ENCODE measurements at regions not wholly inside any gene's neighbourhood (a gene's known extent, or its start where the extent isn't known, plus 50 kb on each side); places are given as distances from the start of the nearest gene placed in this dataset.

DNA sequence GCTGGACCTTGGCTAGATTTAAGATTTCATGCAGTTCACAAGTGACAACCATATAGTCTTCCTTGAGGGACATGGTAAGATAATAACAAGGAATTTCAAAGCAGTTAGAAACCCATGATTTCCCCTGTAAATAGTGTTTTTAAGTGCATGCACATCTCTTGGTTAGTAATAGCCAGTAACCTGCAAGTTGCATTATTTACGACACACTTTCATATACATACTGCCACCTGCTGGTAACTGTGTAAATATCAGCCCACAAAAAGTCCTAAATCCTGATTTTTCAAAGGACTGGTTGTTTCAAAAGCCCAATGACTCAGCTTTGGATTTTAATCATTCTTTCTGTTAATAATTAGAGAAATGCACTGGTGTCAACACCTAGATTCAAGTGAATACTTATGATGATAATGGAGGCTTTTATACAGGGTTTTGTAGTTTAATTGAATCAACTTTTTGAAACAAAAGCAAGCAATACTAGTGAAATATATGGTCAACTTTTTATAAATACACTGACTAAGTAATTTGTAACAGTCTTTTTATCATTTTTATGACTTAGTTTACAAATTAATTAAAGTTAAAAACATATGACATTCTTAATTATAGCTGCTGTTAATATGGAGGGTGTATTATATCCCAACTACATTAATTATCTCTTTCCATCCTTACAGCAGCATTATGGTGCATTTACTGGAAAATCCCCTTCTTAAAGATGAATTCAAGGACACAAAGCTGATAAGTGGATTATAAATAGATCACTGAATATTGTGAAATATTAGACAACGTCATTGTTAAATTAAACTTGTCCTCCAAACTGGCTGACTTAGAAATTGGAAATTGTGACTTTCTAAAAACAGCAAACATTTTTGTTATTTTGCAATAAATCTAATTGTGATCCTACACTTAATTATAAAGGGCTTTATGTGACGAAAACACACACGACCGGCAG, 367.7 kb upstream of the SEMA3D start:
- no peak for DNase-seq

DNA sequence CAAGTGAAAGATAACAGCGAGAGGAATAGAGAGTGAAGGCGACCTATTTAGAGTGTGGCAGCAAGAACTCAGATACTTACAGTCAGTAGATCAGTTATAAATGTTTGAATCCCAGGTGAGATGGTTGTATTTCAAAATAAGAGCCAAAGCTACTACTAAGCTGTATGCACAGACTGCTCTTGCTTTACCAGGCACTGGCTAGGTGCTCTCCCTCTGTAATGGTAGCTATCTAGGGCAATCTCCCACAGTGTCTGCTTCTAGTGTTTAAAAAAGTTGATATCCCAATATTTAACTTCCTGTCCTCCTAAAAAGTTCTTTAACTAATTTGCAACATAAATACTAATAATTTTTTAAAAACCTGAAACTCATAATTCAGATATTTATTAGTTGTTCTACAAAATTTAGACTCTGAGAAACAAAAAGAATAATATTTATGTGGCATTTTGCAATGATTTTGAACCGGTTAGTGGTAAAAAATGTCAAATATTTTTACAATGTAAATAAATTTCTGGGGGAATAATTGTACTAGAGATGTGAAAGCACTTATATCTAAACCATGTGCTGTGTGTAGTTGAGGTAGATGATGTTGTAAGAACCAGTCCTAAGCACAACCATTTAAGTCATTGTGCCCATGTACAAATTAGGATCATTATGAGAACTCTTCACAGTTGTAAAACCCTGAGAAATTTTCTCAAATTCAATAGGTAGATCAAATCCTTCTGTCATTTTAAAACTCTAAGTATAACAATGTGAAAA, 349.3 kb upstream of the SEMA3D start:
- DNase-seq: no peak

DNA sequence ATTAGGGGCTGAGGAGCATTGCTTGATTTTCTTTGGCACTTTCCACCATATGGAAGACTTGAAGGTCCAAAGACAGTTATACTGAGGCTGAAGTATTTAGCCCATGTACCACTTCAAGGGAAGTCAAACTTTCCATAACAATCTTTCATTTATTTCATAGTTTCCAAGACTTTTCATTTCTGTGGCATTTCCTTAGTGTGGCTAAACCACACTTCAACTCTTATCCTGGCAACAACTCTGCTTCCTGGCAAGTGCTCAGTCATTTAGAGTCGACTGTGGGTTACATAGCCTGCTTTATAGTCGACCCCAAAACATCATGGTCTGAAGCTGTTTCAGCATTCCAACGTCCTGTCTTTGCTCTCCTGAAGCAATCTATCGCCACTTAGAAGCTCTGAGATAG, 343.0 kb upstream of the SEMA3D start:
- DNase-seq: no peak

DNA sequence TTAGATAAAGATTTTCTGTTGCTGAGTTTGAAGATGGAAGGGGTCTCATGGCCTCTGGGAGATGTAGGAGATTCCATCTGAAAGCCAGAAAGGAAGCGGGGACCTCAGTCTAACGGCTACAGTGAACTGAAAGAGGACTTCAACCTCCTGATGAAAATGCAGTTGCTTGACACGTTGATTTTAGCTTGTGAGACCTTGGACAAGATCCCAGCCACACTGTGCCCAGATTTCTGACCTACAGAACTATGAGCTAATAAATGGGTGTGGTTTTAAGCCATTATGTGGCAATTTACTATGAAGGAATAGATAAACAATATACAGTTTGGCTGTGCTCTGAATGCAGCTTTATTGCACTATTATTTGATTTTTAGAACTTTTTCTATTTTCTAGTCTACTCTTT, 342.3 kb upstream of the SEMA3D start:
- no peak for DNase-seq

DNA sequence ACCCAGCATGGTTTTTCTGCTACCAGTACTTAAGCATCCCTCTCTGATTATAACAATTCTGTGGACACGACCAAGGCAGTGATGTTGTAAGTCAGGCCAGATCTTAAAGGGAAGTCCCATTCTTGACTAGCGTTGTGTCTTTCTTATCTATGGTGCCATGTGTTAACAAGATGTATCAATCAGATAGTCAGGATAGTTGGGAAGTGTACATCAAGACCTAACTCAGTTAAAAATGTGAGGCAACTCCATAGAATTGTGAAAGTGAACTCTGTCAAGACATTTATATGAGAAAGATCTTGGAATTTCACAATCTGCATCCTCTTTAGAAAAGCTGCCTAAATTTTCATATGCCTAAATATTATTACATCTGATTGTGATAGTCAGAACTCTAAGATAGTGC, 341.7 kb upstream of the SEMA3D start:
- DNase-seq: no peak

DNA sequence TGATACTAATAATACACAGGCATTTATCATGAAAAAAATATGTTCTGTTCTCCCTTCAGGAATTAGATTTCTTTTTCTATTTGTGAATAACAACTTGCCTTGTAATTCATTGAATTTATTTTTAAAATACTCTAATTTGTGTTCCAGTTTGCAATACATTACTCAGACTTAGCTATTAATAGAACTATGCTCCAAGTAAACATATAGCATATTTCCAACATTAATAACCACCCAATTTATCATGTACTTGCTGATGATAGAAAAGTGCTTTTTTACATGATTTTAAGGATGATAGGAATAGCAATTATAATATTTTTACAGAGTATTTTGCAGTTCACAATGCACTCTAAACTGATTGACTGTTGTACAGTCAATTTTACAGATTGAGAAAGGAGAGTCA, 338.8 kb upstream of the SEMA3D start:
- no peak for DNase-seq

DNA sequence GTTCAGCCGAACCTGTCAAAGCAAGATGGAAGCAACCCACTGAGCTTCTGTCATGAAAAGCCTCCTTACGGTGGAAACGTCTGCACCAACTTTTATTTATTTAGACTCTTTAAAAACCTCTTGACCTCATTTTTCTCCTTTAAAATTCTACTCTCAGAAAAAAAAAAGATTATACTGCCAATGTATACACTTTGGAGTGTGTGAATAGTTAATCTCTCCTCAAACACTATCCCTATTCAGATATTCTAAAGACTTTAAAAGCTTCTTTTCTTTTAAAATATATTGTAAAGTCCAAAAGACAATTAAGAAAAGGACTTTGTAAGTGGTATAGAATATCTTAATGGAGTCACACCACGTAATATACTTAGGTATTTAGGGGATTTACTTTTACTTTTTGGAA, 335.2 kb upstream of the SEMA3D start:
- no peak for DNase-seq

DNA sequence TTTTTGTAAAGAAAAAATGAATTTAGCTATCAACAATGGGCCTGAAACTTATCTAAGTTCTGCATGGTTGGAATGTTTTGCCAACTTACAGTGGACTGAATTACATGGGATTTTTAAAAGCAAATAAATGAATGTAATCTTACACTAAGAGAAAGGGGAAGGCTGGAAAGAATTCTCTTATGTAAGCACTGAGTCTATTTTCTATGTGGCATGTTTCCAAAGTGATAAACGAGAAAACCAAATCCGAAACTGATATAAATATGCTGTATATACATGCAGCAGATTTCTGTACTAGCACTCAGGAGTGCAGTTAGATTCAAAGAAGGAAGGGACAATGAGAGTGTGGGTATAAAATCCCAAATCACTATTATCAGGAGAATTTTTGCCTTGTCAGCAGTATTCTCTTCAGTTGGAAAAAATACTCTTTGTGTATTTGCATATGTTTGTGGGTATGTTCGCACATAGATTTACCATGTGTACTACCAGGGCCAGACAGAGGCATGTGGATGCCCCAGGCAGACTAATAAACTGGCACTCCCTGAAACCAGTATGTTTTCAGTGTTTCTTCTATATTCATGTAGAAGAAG, 334.3 kb upstream of the SEMA3D start:
- no peak for DNase-seq

DNA sequence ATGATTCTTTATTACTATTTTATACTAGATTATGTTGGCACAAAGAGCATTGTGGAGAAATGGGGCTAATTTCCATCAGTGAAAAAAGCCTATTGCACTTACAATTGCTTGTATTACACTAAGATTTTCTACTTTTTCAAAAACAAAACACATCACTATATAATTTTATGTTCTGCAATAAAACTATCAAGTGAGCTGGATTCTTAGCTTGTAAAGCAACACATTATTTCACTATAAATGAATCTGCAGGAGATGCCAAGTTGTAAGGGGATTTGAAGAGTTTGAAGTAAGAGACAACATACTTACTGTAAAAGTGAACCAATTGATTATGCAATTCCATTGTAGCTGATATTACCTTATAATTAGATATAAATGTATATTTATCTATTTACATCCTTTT, 333.3 kb upstream of the SEMA3D start:
- no peak for DNase-seq

DNA sequence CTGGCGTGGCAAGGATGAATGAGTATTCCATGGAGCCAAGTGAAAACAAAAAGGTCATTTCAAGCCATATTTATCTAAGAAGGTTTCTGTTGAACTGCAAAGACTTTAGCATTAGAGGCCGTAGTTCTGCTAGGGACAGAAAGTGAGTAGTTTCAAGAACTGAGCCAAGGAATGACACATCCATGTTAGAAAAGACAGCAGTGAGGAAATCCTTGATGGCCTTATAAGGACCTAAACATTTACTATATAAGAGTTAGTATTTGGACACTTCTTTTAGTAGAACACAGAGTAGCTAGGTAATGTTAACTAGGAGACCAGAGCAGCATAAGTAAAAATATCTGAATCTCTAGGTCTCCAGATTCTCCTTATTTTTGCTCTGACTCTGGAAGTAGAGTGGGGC, 329.8 kb upstream of the SEMA3D start:
- no peak for DNase-seq

DNA sequence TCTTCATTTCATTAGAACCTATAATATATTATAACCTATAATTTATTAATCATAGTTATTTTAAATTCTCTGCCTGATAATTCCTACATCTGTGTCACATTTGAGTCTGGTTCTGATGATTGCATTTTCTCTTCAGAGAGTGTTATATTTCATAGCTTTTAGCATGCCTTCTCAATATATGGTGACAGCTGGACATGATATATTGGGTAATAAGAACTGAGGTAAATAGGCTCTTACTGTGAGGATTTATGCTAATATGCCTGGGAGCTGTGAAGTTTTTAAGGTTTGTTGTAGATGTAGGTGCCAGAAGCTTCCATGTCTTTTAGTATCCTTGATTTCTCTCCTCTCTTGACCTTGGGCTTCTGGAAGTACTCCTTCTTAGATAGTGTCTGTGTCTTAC, 325.9 kb upstream of the SEMA3D start:
- no peak for DNase-seq

DNA sequence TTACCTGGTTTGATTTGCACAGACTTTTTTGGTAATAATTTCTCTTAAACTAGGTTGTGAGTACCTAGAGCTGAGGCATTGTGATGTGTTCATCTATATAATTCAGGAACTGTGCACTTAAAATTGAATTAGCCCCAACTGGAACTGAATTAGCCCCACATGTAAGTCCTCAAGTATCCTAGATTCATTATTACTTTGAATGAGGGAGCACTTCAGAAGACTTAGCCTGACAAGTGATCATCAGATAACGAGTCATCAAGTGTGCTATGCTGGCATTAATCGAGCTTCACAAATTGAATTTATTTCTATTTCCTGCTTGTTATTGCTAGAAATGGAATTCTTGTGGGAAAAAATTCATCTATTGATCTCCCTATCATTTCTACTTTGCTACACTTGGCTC, 323.4 kb upstream of the SEMA3D start:
- DNase-seq: no peak

DNA sequence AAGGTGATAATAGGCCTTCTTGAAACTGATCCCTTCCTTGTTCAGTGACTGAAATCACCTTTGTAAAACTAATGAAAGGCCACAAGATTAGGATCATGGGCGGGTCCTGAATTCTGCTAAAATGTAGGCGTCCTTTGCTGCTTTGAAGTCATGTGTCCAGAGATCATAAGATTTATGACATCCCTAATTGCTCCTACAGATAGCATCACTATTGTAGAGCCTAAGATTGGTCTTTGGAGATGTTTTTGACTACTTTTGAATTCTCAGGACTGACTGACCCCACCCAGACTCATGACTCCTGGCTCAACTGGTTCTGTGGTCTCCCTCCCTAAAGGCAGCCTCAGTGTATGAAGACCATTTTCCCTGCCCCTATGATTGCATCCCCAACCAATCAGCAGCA, 322.6 kb upstream of the SEMA3D start:
- DNase-seq: no peak

DNA sequence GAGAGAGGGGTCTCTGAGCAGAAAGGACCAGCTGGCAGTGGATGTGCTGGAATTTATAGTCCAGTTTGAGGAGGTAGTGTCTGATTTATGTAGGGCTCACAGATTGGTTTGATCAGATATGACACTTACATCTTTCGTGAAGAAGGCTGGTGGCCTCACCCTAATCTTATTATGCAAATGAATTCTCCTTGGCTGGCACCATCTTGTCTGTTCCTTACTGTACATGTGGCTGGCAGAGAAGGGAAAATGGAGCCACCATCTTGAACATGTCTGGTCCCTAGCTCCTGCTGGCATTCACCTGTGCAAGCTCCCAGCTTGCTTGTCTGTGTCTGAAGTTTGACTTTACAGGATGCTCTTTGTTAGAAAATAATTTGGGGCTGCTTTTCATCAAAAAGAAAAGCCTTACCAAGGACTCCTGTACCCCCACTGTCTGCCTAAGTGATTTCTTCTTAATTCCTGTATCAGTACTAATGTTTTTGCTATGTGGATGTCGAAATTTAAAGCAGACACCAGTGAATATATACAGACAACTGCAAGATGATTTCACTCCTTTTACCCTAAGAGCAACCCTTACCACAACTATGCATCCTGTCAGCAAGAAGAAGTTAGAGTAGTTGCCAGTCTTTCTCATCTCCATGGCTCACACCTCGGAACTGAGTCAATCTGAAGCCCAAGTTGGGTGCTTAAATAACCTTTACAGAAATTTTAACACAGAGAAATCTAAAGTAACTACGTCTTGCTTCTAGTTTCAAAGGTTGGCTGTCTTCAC, 322.0 kb upstream of the SEMA3D start:
- no peak for DNase-seq

DNA sequence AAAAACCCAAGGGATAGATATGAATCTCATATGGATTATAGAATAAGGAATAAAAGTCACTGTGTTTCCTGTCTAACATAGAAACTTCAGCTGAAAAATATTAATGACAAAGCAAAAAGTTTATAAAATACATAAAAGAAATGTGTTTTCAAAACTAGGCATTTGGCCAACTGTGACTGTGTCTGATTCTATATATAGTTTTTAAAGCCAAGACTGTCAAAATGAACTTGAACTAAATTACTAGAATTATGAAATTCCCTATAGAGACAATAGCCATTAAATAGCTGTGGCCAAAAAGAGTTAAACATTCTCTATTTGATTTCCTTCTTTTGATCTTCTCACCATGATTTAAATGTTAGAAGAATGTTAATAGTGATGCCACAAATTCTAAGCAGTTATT, 311.2 kb upstream of the SEMA3D start:
- no peak for DNase-seq

DNA sequence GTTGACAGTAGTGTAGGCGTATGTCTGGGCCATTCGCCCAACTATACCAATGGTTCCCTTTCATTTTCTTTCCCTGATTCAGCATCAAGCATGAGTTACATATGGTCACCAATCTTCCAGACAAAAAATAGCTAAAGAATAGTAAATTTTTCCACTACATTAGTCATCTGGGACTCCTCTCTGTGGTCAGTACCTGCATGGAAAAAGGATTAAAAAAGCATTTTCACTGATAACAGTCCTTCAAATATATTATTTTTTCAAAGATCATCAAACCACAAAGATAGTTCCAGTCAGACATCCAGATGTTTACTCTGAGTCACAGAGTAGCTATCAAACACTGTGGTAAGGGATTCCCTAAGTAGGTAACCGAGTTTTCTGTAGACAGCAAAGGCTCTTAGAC, 302.6 kb upstream of the SEMA3D start:
- DNase-seq: no peak

DNA sequence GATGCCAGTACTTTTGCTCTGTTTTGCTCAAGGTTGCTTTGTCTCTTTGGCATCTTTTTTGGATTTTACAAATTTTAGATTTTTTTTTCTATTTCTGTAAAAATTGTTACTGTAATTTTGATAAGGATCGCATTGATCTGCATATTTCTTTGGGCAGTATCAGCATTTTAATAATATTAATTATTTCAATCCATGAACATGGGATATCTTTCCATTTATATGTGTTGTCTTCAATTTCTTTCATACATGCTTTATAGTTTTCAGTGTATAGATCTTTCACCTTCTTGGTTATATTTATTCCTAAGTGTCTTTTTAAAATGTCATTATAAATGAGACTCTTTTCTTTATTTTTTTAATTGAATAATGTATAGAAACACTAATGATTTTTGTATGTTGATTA, 301.6 kb upstream of the SEMA3D start:
- no peak for DNase-seq

DNA sequence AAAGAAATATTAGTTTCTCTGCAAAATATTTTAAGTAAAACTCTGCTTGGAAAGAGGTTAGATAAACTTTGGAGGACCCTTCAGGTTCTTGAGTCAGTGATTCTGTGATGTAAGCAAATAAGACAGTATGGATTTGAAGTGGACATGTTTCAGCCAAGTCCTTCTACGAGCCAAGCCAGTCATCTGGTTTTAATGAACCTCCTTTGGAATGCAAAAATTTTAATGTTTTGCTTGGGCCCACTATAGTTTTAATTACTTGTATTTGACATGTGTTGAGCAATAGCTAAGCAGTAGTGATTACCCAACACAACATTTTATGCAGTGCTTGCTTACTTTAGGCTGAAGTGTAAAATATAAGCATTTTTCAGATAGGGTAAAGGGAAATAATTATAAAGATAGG, 296.3 kb upstream of the SEMA3D start:
- DNase-seq: no peak

DNA sequence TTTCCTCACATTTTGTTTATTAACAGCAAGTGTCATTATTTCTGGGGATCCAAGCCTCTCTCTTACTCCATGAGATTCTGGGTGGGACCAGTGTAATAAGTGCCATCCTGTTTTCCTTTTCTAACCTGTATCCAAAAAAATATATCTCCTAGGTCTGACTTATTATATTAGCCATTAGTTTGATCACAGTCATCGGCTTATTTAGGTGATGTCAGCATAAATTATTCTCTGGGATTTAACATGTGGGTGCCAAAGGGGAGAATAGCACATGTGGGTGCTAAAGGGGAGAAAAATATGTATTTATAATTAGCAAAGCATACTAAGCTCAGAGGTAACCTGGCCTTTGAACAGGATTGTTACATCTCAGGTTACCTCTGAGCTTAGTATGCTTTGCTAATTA, 293.8 kb upstream of the SEMA3D start:
- DNase-seq: no peak

DNA sequence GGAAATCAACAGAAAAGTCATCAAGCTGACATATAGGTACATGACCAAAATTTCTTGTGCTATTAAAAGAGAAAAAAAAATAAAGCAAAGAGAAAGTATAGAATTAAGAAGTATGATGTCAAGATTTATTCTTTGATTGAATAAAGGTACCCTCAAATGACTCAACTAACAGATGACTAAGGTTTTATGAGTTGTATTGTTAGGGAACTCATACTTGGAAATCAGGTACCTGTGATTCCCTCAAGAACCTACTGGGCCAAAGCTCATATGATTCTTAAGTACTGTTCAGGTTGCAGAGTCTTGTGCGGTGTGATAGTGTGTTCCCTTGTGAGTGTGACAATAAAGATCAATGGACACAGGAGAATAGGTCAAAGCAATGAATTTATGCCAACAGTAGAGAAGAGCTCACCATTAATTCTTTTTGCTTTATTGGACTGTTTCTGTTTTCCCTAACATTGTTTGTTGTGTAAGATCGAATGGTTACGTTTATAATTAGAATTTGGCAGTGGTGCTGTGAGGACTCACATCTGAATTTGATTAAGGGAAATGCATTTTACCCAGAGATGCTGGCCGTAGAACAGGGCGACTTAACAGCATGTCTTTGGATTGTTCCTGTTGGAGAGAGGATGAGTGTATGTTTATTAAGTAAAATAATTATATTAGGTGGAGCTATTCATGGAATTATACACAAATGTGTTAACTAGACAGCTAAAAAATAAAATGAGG, 293.2 kb upstream of the SEMA3D start:
- DNase-seq: no peak

DNA sequence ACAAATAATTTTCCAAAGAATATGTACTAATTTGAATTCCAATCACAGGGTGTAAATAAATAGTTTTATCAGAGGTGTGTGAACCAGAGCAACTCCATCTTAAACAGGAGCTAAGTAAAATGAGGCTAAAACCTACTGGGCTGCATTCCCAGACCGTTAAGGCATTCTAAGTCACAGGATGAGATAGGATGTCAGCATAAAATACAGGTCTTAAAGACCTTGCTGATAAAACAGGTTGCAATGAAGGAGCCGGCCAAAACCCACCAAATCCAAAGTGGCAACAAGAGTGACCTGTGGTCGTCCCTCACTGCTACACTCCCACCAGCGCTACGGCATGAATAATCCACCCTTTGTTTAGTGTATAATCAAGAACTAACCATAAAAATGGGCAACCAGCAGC, 291.7 kb upstream of the SEMA3D start:
- DNase-seq: no peak

DNA sequence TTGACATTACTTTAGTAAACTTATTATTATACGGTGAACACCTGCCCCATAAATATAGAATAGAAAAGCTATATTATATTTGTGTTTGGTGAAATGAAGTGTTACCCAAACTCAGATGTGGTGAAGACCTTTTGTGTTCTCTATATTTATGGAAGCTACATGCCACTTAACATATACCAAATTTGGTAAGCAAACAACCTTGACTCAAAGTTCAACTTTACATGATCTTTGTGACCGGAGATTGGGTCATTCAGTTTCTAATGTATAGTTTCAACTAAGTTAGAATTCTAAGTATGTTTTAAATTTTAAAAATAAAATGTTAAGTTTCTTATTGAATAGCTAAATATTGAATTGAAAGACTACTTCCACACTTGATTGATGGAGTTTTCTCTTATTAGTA, 288.6 kb upstream of the SEMA3D start:
- no peak for DNase-seq

DNA sequence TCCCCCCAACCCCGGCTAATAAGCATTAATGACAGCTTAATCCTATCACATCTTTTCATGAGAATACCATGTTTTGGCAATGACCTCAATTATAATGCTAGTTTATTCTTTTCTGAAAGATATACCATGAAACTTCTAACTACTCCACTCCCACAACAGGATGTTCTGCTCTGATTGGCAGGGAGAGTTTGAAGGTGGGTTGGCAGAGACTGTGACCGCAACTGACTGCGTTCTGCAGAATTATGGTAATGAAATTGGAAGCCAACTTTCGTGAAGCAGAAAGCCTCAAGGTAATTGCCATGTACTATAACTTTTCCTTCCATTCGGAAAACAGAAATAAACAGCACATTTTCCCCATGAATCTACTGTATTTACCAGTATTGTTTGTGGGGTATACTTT, 288.2 kb upstream of the SEMA3D start:
- DNase-seq: no peak

Data from activated gamma-delta T cell treated with Interleukin-2 at 50 U/mL for 16 hours (primary cell).